Esophagus mucosa (tissue), 1 donor: ENCODE measurements at regions not wholly inside any gene's neighbourhood (a gene's known extent, or its start where the extent isn't known, plus 50 kb on each side); places are given as distances from the start of the nearest gene placed in this dataset.

Source experiments
- ATAC-seq: fragments of 200-7000 bp; cut with Tn5 transposase; one replicate; pipeline ENCODE4 v1.9.1; 2020
- donor health status: DM: yes; HTN: yes; CAD: no.

- ATAC-seq: no peak
These were observed 212.3 kb upstream of the SYNDIG1 start for GRCh38 chr20:24257171-24257570.

GRCh38 chr20:24256307-24256706 is 213.1 kb upstream of the SYNDIG1 start:
- ATAC-seq: no peak

- no peak for ATAC-seq
These were observed 214.9 kb upstream of the SYNDIG1 start for GRCh38 chr20:24254480-24254879.

DNA sequence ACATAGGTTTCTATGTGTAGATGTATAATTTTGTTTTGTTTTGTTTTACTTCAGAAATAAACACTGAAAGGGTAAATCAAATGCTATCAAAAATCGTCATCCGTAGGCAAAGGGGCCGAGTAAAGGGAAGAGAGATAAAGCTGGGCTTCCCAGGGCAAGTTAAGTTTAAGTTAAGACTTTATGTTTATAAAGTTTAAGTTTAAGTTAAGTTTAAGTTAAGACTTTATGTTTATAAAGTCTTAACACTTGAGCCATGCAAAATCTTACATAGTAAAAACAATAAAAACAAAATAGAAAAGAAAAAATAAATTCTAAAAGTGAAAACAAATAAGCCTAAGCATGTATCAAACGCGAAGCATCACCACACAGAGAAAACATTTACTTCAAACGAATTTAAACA is 216.1 kb upstream of the SYNDIG1 start:
- no peak for ATAC-seq

DNA sequence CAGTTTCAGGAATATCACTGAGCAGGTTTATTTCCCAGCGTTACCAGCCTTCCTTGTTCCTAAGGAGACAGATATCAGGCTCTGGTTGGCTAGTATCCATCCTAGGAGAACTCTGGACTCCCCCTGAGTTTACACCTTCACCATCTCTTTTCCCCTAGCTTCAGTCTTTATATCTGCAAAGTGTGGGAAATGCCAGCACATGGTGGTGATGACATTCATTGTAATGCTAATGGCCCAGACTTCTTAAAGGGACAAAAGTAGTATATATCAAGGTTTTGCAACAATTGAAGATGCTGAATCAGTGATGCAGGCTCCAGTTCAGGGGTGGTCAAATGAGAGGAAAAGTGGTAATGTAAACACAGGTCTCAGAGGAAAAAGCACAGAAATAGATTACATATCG is 224.3 kb upstream of the SYNDIG1 start:
- ATAC-seq: no peak

DNA sequence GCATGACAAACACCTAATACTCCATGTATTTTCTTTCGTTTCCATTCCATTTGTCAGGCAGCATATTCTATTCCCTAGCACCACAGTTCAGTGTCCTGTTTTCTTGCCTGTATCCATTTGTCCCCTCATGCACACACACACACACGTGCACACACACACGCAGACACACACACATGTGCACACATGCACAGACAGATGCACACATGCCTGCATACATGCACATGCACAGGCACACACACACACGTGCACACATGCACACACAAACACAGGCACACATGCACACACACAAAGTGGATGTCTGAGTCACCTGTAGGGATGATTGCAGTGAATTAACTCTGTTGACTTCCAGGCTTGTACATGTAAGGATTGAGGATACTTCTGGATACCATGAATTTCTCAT is 226.7 kb upstream of the SYNDIG1 start:
- ATAC-seq: no peak

DNA sequence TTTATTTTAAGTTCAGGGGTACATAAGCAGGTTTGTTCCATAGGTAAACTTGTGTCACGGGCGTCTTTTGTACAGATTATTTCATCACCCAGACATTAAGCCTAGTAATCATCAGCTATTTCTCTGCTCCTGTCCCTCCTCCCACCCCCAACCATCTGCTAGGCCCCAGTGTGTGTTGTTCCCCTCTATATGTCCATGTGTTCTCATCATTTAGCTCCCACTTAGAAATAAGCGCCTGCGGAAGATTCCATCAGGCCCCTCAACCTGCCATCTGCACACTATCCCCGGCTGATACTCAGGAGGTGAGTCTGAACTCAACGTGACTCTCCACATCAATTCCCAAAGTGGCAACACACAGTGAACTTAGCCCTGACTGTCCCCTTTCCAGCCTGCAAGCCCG is 228.0 kb upstream of the SYNDIG1 start:
- no peak for ATAC-seq

DNA sequence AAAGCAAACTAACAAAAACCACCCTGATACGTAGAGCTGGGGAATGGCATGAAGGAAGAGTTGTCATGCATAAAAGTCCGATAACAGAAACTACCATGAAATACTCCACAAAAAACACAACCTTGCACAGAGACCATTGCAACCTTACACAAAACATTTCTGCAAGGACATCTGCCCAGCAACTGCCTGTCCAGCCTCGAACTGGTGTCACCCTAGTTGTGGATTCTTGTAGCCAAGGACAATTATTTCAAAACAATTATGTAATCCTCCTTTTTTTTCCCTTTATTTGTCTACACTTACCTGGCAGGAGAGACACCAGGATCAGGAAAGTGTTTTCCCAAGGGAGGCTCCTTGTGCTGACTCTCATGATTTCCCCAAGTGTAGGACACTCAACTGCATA is 232.5 kb upstream of the SYNDIG1 start:
- ATAC-seq: no peak

DNA sequence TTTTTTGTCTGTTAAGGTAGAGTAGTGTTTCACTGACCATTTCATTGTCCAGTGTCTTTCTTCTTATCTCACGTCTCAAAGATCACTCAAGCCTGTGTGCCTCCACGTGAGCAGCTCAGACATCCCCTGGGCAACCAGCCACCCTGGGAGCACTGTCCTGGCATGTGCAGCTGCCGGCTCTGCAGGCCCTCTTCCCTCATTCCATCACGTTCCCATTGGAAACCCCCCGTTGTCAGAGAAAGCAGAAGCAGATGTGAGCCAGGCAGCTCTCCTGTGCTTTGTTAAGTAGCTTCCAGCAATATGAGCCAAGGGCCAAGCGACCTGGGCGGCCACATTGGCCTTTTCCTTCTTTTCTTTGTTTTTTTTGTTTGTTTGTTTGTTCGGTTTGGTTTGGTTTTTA is 233.2 kb upstream of the SYNDIG1 start:
- ATAC-seq: no peak

DNA sequence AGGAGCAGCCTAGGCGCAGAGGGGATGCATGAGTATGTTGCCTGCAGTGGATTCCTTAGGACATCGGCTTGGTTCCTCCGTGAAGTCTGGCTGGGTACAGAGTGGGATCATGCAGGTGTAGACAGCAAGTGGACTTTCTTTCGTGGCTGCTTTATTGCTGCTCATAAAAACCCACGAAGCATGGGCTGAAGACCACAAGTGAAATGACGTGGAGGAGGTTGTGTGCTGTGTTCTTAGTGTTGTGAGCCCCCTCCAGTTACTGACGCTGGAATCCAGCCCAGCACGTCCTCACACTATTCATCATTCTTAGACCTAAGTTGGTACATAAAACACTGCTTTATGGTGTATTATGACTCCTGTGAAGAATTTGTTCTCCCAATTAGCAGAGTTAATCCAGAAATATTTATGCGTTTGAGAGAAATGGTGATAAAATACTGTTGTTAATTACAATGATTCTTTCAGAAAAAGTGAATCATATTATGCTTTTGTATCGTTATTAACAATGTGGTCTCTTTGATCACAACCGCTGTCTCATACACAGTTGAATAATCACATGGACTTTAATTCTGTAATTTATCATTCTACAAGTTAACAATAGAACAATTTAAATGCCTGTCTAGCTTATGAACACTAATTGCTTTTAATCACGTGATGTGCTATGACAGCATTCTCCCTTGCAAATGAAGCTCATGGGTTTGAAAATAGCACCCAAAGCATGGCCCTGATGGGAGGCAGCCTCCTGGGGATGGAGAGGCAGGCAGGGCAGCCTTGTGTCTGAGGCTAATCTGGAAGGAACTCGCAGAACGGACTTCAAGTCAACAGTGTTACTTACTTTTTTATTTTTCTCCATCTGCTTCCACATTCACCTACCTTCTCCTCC is 233.9 kb upstream of the SYNDIG1 start:
- ATAC-seq: no peak

DNA sequence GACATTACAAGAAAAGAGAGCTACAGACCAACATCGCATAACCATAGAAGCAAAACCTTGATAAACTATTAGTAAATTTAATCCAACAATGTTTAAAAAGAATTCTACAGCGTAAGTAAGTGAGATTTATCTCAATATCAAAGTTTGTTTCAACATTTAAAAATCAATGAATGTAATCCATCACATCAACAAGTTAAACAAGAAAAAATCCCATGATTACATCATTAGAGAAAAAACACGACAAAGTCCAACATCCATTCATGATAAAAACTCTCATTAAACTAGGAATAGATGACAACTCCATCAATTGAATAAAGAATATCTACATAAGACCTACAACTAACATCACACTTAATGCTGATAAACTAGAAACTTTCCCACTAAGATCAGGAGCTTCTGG is 239.0 kb upstream of the GGTLC1 start:
- ATAC-seq: no peak

DNA sequence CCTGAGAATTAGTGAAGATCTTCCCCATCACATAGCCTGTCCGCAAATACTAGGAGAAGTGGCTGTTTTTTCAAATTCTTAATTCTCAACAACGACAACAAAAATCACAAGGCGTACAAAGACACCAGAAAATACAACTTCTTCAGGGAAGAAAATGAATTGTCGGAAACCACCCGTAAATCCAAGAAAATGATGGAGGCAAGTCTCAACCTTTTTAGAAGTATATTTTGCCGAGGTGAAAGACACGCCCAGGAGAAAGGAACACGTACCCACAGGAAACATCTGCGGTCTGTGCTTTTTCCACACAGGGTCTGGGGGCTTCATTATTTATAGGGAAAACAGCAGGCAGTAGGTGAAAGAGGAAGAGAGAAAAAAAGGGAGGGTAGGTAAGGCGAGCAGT is 223.9 kb upstream of the GGTLC1 start:
- ATAC-seq: no peak

DNA sequence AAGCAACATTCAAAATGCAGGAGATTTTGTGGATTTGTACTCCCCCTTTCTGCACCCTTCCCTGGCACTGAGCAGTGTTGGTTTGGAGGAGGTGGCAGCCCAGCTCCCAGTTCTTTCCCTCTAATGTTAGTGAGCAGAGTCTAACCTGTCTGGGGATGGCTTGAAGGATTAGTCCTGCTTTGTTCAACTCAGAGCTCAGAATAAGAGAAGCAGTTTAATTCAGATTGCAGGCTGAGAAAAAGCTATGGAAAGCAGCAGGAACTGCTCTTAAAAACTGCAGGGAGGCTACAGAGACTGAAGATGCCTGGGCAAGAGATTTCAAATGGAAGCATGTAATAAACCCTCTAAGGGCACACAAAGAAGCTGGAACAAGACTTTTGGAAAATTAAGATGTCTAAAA is 223.4 kb upstream of the GGTLC1 start:
- ATAC-seq: no peak

GRCh38 chr20:24210356-24210755 is 221.8 kb upstream of the GGTLC1 start:
- ATAC-seq: no peak

GRCh38 chr20:24208652-24209051 is 220.1 kb upstream of the GGTLC1 start:
- no peak for ATAC-seq

DNA sequence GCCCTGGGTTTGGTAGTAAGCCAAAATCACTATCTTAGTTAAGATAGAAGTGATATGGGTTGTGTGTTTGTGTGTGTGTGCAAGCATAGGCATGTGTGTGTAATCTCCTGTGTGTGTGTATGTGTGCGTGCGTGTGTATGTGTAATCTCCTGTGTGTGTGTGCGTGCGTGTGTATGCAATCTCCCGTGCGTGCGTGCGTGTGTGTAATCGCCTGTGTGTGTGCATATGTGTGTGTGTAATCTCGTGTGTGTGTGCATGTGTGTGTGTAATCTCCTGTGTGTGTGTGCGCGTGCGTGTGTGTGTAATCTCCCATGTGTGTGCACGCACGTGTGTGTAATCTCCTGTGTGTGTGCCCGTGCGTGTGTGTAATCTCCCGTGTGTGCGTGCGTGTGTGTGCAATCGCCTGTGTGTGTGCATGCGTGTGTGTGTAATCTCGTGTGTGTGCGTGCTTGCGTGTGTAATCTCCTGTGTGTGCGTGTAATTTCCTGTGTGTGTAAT is 219.3 kb upstream of the GGTLC1 start:
- ATAC-seq: no peak

- ATAC-seq: no peak
These were observed 218.4 kb upstream of the GGTLC1 start for GRCh38 chr20:24206995-24207394.

DNA sequence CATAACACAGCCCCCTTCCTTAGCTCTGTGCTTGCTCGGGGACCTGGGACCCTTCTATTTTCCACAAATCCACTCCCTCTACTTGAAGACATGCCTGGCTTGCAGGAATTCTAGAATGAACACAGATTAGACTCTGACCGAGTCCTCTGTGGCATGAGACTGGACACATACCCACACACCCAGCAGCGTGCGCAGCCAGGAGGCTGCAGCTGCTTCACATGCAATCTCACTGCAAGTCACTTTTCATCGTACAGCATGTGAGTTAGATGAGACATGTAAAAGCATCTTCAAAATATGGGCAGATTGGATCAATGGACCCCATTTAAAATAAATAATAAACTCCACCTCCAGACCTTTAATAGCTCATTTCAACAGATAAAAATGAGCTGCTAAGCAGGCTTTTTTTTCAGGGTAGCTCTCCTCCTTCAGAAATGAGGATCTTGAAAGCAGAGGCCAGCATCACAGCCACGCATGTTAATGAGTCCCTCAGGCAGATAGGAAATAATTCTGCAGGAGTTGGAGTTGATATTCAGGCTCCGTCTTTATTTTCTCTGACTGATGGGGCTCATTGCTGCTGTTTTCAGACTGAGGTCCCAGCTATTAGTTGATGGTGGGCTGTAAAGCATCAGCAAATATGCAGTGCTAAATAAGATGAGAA is 215.1 kb upstream of the GGTLC1 start:
- no peak for ATAC-seq

GRCh38 chr20:24199501-24199900 is 210.9 kb upstream of the GGTLC1 start:
- ATAC-seq: no peak

DNA sequence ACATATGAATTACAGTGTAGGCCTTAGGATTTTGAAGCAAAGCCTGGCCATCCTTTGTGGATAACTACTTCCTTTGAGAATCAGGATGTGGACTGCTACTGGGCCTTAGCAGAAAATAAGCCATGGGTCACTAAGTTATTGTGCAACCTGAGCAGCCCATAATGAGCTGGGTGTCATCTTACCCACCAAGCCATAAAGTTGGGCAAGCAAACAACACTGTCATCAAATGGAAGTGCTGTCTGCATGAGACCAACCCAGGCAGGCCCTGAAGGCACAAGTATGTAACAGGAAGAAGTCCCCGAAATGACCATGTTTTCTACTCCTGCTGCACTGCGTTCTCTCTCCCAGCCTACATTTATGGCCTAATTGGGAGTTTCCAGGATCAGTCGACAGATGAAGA is 205.6 kb upstream of the GGTLC1 start:
- ATAC-seq: no peak

DNA sequence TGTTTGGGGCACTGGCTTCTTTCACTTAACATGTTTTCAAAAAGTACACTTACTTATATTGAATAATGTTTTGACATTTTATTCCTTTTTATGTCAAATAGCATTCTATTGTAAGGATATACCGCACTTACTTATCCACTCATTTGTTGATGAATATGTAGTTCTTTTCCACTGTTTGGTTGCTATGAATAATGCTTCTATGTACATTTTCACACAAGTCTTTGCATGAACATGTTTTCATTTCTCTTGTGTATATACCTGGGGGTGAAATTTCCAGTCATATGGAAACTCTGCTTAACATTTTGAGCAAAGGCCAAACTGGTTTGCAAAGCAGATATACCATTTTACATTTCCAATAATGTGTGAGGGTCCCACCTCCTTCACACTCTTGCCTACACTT is 202.3 kb upstream of the GGTLC1 start:
- ATAC-seq: no peak

- ATAC-seq: no peak
These were observed 197.2 kb upstream of the GGTLC1 start for GRCh38 chr20:24185791-24186190.

GRCh38 chr20:24181151-24181550 is 192.6 kb upstream of the GGTLC1 start:
- no peak for ATAC-seq

DNA sequence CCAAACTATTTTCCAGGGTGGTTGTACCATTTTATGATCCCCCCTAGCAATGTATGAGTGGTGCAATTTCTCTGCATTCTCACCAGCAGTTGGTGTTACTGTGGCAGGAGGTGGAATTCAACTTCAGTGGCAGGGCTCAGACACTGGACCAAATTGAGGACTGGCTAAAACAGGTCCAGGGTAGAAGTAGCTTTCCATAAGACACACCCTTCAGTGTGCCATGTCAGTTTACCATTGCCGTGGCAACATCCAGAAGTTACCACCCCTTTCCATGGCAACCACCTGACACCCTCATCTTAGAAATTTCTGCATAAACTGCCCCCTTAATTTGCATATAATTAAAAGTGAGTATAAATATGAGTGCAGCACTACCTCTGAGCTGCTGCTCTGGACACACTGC is 180.7 kb upstream of the GGTLC1 start:
- no peak for ATAC-seq
